Choroid plexus epithelial cell (primary cell): ENCODE measurements at regions not wholly inside any gene's neighbourhood (a gene's known extent, or its start where the extent isn't known, plus 50 kb on each side); places are given as distances from the start of the nearest gene placed in this dataset.
A peak's percentile ranks its signal among the peaks of the same experiment; 100 is the strongest.

Source experiments
- DNase-seq: peaks from one replicate; pipeline ENCODE4 v3.0.0-alpha.2; 2010; ENCODE audit warnings: low read depth
- H3K4me3 ChIP-seq: 2 replicates; pipeline ENCODE4 v1.5.1; 2011; ENCODE audit warnings: low read depth, mild to moderate bottlenecking, control low read depth, low read length, moderate library complexity
- TF ChIP-seq, protein P1 (sequence below): conservative IDR thresholded peaks from 2 replicates; pipeline ENCODE4 v1.5.1; 2011; ENCODE audit warnings: low read depth, mild to moderate bottlenecking, control low read depth, inconsistent platforms, low read length, moderate library complexity

DNA sequence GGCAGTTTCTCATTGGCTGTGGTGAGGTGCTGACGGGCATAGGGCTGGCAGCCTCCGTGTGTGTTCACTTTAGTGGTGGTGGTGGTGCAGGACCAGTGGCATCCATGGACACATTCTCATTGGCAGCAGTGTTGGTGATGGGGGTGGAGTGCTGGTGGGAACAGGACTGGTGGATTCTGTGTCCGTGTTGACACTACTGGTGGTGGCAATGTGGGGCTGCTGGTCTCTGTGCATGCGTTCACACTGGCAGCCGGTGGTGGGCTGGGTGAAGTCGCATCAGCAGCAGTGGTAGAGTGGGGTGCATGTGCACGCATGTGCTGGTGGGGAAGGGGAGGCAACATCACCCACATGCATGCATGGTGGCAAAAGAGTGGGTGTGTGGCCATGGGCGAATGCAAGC, 1471.4 kb upstream of the PCDH20 start:
- DNase-seq: no peak
- no peak overlapping the region for H3K4me3 ChIP-seq
- TF ChIP-seq, protein P1, sequence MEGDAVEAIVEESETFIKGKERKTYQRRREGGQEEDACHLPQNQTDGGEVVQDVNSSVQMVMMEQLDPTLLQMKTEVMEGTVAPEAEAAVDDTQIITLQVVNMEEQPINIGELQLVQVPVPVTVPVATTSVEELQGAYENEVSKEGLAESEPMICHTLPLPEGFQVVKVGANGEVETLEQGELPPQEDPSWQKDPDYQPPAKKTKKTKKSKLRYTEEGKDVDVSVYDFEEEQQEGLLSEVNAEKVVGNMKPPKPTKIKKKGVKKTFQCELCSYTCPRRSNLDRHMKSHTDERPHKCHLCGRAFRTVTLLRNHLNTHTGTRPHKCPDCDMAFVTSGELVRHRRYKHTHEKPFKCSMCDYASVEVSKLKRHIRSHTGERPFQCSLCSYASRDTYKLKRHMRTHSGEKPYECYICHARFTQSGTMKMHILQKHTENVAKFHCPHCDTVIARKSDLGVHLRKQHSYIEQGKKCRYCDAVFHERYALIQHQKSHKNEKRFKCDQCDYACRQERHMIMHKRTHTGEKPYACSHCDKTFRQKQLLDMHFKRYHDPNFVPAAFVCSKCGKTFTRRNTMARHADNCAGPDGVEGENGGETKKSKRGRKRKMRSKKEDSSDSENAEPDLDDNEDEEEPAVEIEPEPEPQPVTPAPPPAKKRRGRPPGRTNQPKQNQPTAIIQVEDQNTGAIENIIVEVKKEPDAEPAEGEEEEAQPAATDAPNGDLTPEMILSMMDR: no peak

DNA sequence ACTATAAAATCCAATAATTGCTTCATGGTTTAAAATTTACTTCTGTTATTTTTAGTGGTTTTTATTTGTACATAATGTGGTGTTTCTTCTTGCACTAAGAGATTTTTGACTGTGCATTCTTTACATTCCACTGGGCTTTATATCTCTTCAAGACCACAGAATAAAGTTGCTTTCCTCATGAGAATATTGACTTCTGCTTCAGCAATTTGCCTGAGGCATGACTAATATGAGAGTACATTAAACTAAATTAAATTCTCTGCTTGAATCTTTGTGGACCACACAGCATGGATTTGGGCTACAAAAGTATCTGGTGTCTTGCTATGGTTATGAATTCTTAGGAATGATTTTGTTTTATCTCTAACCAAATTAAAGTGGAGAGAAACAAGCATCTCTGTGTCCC, 1463.4 kb upstream of the PCDH20 start:
- no peak overlapping the region for H3K4me3 ChIP-seq
- peak; percentile 86 for DNase-seq
- TF ChIP-seq, protein P1: no peak

GRCh38 chr13:62875118-62875640, 1459.5 kb upstream of the PCDH20 start:
- H3K4me3 ChIP-seq: no peak overlapping the region
- no peak for DNase-seq
- TF ChIP-seq, protein P1: no peak

DNA sequence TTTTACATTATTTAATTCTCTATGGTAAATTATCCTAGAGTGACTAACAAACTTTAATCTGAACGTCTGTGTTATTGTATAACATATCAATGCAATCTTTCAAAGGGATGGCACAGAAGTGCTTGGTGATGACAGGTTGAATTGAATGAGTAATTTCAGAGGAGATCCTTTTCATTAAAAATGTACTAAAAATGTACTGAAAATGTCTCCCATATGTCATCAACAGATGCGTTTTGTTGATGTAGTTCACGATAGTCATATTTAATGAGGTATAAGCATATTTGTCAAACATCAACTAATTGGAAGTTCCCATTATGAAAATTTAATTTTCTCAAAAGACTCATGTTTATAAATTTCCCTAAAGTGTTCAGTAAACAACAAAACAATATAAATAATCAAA, 1434.7 kb upstream of the PCDH20 start:
- DNase-seq: no peak
- no peak overlapping the region for H3K4me3 ChIP-seq
- TF ChIP-seq, protein P1: no peak

- no peak for DNase-seq
- H3K4me3 ChIP-seq: no peak overlapping the region
- TF ChIP-seq, protein P1: no peak
Observed at GRCh38 chr13:62847520-62847919, 1431.9 kb upstream of the PCDH20 start.

DNA sequence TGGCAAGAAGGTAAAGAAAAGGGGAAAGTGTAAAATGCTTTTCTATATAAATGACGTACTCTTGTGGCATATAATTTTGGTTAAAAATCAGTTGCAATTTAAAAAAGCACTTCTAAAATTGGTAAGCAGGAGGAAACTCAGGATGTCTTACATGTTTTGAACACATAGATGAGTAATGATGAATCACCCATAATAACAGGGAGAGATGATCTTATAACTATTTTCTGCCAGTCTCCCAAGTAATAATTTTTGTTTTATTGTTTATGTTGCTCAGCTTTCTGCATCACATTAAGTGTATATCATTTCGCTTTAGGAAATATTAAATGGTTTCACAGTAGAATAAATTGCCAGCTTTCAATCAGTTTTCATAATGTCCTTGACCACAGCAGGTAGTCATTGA, 1430.7 kb upstream of the PCDH20 start:
- TF ChIP-seq, protein P1: no peak
- no peak overlapping the region for H3K4me3 ChIP-seq
- peak; percentile 51 for DNase-seq

- DNase-seq: no peak
- no peak overlapping the region for H3K4me3 ChIP-seq
- TF ChIP-seq, protein P1: no peak
Observed at GRCh38 chr13:62839338-62839737, 1423.7 kb upstream of the PCDH20 start.
